Skin epidermis (tissue), 12 donors: ENCODE measurements at regions not wholly inside any gene's neighbourhood (a gene's known extent, or its start where the extent isn't known, plus 50 kb on each side); places are given as distances from the start of the nearest gene placed in this dataset.

Experiments used
- H3K27ac ChIP-seq, 21 experiments: fragments of 200-600 bp; sonication (generic) in 11 of 21; one replicate each; pipeline ENCODE4 v1.5.0; 2020; ENCODE audit warnings: mild to moderate bottlenecking in 3 of 21, inconsistent platforms in 2 of 21, moderate library complexity in 2 of 21
- H3K4me3 ChIP-seq, 7 experiments: fragments of 200-600 bp; sonication (generic) in 2 of 7; one replicate each; pipeline ENCODE4 v1.5.0; 2020; ENCODE audit warnings: inconsistent platforms in 2 of 7, mild to moderate bottlenecking in 2 of 7, moderate library complexity in 1 of 7

GRCh38 chr13:61078976-61079770 is 336.5 kb downstream of the PCDH20 start:
- no peak overlapping the region for H3K27ac ChIP-seq
- no peak overlapping the region for H3K4me3 ChIP-seq

- no peak overlapping the region for H3K4me3 ChIP-seq
- H3K27ac ChIP-seq, result no peak overlapping the region
Measured at GRCh38 chr13:61052175-61052574, 363.5 kb downstream of the PCDH20 start.

- H3K27ac ChIP-seq, result no peak overlapping the region
- H3K4me3 ChIP-seq, result no peak overlapping the region
Measured at GRCh38 chr13:61045251-61045650, 370.4 kb downstream of the PCDH20 start.

GRCh38 chr13:61040181-61040580 is 375.5 kb downstream of the PCDH20 start:
- no peak overlapping the region for H3K4me3 ChIP-seq
- no peak overlapping the region for H3K27ac ChIP-seq

GRCh38 chr13:61039302-61039701 is 376.3 kb downstream of the PCDH20 start:
- Histone ChIP-seq H3K27ac (no peak overlapping the region), H3K4me3 (no peak overlapping the region)

- Histone ChIP-seq H3K4me3 (no peak overlapping the region), H3K27ac (no peak overlapping the region)
Measured at GRCh38 chr13:61036715-61037114, 378.9 kb downstream of the PCDH20 start.

GRCh38 chr13:61030445-61030844 is 385.2 kb downstream of the PCDH20 start:
- Histone ChIP-seq H3K27ac (no peak overlapping the region), H3K4me3 (no peak overlapping the region)

GRCh38 chr13:61029064-61029463 is 386.6 kb downstream of the PCDH20 start:
- Histone ChIP-seq H3K4me3 (no peak overlapping the region), H3K27ac (no peak overlapping the region)

GRCh38 chr13:61024046-61024445 is 391.6 kb downstream of the PCDH20 start:
- H3K27ac ChIP-seq, result no peak overlapping the region

GRCh38 chr13:61021838-61022237 is 393.8 kb downstream of the PCDH20 start:
- H3K4me3 ChIP-seq, result no peak overlapping the region
- H3K27ac ChIP-seq, result no peak overlapping the region

More at GRCh38 chr13:61024046-61024445, 391.6 kb downstream of the PCDH20 start:
- no peak overlapping the region for H3K4me3 ChIP-seq

- Histone ChIP-seq H3K4me3 (no peak overlapping the region), H3K27ac (no peak overlapping the region)
Measured at GRCh38 chr13:61013796-61014195, 401.9 kb downstream of the PCDH20 start.

GRCh38 chr13:61010358-61010757 is 405.3 kb downstream of the PCDH20 start:
- no peak overlapping the region for H3K4me3 ChIP-seq
- H3K27ac ChIP-seq, result no peak overlapping the region

- Histone ChIP-seq H3K4me3 (no peak overlapping the region), H3K27ac (no peak overlapping the region)
Measured at GRCh38 chr13:61002686-61003085, 413.0 kb downstream of the PCDH20 start.

- Histone ChIP-seq H3K4me3 (no peak overlapping the region), H3K27ac (no peak overlapping the region)
Measured at GRCh38 chr13:60990032-60990733, 425.5 kb downstream of the PCDH20 start.

- Histone ChIP-seq H3K4me3 (no peak overlapping the region), H3K27ac (no peak overlapping the region)
Measured at GRCh38 chr13:60986301-60986700, 429.3 kb downstream of the PCDH20 start.

GRCh38 chr13:60981407-60981806 is 434.2 kb downstream of the PCDH20 start:
- H3K27ac ChIP-seq, result no peak overlapping the region
- no peak overlapping the region for H3K4me3 ChIP-seq

- no peak overlapping the region for H3K27ac ChIP-seq
Measured at GRCh38 chr13:60976367-60976766, 439.3 kb downstream of the PCDH20 start.

GRCh38 chr13:60974296-60974695 is 441.4 kb downstream of the PCDH20 start:
- no peak overlapping the region for H3K27ac ChIP-seq
- H3K4me3 ChIP-seq, result no peak overlapping the region

More at GRCh38 chr13:60976367-60976766, 439.3 kb downstream of the PCDH20 start:
- no peak overlapping the region for H3K4me3 ChIP-seq

GRCh38 chr13:60973529-60973928 is 442.1 kb downstream of the PCDH20 start:
- Histone ChIP-seq H3K4me3 (no peak overlapping the region), H3K27ac (no peak overlapping the region)

GRCh38 chr13:60970736-60971135 is 444.9 kb downstream of the PCDH20 start:
- Histone ChIP-seq H3K27ac (no peak overlapping the region), H3K4me3 (no peak overlapping the region)

- H3K27ac ChIP-seq, result no peak overlapping the region
- no peak overlapping the region for H3K4me3 ChIP-seq
Measured at GRCh38 chr13:60969656-60970055, 446.0 kb downstream of the PCDH20 start.
